Left ventricle myocardium inferior (tissue), 1 donor: ENCODE measurements at regions not wholly inside any gene's neighbourhood (a gene's known extent, or its start where the extent isn't known, plus 50 kb on each side); places are given as distances from the start of the nearest gene placed in this dataset.

ENCODE experiments used
- DNase-seq: peaks from one replicate; pipeline ENCODE4 v3.0.0-alpha.2; 2020
- H3K27ac ChIP-seq: fragments of 200-600 bp; replicated peaks from 2 replicates; pipeline ENCODE4 v1.8.0; 2021
- H3K27me3 ChIP-seq: fragments of 200-600 bp; 2 replicates; pipeline ENCODE4 v1.8.0; 2021; ENCODE audit warnings: low read depth
- H3K36me3 ChIP-seq: fragments of 200-600 bp; 2 replicates; pipeline ENCODE4 v1.8.0; 2021
- H3K4me1 ChIP-seq: fragments of 200-600 bp; 2 replicates; pipeline ENCODE4 v1.8.0; 2021
- H3K4me3 ChIP-seq: fragments of 200-600 bp; 2 replicates; pipeline ENCODE4 v1.8.0; 2021; ENCODE audit warnings: mild to moderate bottlenecking, moderate library complexity
- H3K9me3 ChIP-seq: fragments of 200-600 bp; replicated peaks from 2 replicates; pipeline ENCODE4 v1.8.0; 2021
- intact Hi-C: fragments of 100-400 bp; cut with micrococcal nuclease; formaldehyde crosslinking; loops from one replicate; pipeline ENCODE4 v1.11.0; 2022
- TF ChIP-seq, protein P1 (sequence below): fragments of 200-600 bp; IDR thresholded peaks from 2 replicates; pipeline ENCODE4 v1.8.0; 2021; ENCODE audit warnings: antibody characterized with exemption, mild to moderate bottlenecking, borderline replicate concordance
- donor health status: DM: no; HTN: yes; CAD: no; lungs with severe emphysema.

DNA sequence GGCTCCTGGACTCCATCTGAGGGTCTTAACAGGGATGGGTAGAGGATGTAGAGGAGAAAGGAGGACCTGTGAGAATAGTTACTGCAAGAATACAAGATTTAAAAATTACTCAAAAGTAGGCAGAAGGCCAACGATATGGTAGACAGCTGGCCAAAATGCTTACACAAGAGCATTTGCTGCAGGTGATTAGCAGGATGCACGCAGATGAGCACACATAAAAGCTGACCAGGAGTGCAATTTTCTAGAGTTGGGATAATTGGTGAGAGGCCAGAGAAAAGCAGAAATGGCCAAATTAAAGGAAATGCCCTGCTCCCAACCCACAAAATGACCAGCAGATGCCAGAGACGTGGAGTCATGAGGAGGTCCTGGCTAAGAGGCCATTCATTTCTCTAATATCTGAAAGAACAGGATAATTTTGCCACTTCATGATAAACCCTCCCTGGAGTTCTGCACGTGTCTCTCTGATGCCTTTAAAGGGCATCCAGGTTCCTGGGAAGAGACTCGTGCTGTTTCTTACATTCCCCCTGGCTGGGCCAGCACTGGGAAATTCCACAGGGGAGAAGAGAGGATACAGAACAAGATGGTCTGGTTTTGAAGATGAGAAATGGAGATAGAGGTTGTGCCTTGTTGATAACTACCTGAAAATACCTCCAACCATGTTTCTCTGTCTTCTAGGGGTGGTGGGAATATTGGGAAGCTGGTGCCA, 62.3 kb upstream of the KCNA3 start:
- Histone ChIP-seq H3K27me3 (peaks cover 77% of the 10 kb centered on the region), H3K4me3 (no peak overlapping the region), H3K9me3 (no peaks in the 10 kb centered on the region), H3K4me1 (no peaks in the 10 kb centered on the region), H3K36me3 (no peaks in the 10 kb centered on the region), H3K27ac (no peak overlapping the region)
- intact Hi-C loops = no loop called here
- no peak for DNase-seq
- TF ChIP-seq, protein P1, sequence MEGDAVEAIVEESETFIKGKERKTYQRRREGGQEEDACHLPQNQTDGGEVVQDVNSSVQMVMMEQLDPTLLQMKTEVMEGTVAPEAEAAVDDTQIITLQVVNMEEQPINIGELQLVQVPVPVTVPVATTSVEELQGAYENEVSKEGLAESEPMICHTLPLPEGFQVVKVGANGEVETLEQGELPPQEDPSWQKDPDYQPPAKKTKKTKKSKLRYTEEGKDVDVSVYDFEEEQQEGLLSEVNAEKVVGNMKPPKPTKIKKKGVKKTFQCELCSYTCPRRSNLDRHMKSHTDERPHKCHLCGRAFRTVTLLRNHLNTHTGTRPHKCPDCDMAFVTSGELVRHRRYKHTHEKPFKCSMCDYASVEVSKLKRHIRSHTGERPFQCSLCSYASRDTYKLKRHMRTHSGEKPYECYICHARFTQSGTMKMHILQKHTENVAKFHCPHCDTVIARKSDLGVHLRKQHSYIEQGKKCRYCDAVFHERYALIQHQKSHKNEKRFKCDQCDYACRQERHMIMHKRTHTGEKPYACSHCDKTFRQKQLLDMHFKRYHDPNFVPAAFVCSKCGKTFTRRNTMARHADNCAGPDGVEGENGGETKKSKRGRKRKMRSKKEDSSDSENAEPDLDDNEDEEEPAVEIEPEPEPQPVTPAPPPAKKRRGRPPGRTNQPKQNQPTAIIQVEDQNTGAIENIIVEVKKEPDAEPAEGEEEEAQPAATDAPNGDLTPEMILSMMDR = no peak

DNA sequence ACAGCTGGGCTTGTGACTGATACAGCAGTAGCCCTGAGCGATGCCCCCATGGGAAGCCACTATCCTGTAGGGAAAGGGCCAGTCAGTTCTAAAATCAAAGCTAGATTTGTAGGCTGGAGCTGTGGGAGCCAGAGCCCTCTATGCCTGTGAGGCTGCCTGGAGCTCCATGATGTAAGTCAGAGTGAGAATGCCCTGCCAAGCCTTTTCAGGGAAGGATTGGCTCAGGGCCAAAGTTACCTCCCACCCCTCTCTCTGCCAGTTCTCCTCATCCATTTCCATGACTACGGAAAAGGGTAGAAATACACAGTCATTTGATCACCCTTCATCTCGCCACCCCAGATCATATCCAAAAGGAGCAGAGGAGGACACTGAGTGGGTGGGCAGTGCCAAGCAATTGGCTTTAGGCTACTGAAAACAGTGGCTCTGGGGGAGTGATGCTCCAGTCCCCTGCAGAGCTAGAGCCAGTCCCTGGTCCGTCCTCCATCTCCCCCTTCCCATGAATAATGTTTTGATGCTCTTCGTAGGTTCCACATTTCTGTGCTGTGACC, 59.5 kb upstream of the KCNA3 start:
- no peaks in the 10 kb centered on the region for H3K4me1 ChIP-seq
- TF ChIP-seq, protein P1 = no peak
- no peak overlapping the region for H3K4me3 ChIP-seq
- peaks cover 63% of the 10 kb centered on the region for H3K27me3 ChIP-seq
- no peaks in the 10 kb centered on the region for H3K36me3 ChIP-seq
- DNase-seq = no peak
- H3K9me3 ChIP-seq = no peaks in the 10 kb centered on the region
- no peak overlapping the region for H3K27ac ChIP-seq
- intact Hi-C loops = no loop called here

DNA sequence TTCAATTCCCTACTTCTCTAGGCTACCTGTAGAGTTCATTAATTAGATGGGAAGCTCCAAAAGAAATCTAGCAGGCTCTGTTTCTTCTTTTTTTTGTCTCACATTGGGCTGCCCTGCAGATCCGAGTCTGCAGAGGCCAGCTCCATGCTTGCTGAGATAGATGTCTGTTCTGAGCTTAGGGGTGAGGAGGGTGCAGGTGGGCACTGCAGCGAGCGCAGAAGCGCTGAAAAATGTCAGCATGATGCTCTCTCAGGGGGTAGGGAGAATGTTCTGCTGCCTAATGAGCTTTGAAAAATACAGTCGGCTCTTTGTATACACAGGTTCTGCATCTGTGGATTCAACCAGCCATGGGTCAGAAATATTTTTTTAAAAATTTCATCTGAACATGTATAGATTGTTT, 56.8 kb upstream of the KCNA3 start:
- no peaks in the 10 kb centered on the region for H3K36me3 ChIP-seq
- H3K4me1 ChIP-seq = no peaks in the 10 kb centered on the region
- DNase-seq = no peak
- H3K4me3 ChIP-seq = no peak overlapping the region
- H3K9me3 ChIP-seq = no peaks in the 10 kb centered on the region
- H3K27ac ChIP-seq = no peak overlapping the region
- intact Hi-C loops = no loop called here
- TF ChIP-seq, protein P1 = no peak
- H3K27me3 ChIP-seq = peaks cover 61% of the 10 kb centered on the region

DNA sequence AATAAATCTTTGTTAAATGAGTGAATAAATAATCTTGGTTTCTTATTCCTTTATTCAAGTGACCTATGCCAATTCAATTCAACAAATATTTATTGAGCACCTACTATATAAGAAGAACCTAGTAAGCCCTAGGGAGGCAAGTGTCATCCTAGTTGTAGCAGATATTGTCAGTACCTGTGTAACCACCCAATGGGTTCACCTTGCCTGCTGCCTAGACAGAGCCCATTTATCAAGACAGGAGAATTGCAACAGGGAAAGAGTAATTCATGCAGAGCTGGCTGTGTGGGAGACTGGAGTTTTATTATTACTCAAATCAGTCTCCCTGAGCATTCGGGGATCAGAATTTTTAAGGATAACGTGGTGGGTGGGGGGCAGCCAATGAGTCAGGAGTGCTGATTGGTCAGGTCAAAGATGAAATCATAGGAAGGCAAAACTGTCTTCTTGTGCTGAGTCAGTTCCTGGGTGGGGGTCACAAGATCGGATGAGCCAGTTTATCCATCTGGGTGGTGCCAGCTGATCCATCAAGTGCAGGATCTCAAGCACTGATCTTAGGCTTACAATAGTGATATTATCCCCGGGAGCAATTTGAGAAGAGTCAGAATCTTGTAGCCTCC, 53.8 kb upstream of the KCNA3 start:
- H3K4me1 ChIP-seq = no peaks in the 10 kb centered on the region
- no peaks in the 10 kb centered on the region for H3K9me3 ChIP-seq
- no peak for DNase-seq
- H3K4me3 ChIP-seq = no peak overlapping the region
- TF ChIP-seq, protein P1 = no peak
- H3K27me3 ChIP-seq = peaks cover 58% of the 10 kb centered on the region
- intact Hi-C loops = no loop called here
- no peaks in the 10 kb centered on the region for H3K36me3 ChIP-seq
- no peak overlapping the region for H3K27ac ChIP-seq

DNA sequence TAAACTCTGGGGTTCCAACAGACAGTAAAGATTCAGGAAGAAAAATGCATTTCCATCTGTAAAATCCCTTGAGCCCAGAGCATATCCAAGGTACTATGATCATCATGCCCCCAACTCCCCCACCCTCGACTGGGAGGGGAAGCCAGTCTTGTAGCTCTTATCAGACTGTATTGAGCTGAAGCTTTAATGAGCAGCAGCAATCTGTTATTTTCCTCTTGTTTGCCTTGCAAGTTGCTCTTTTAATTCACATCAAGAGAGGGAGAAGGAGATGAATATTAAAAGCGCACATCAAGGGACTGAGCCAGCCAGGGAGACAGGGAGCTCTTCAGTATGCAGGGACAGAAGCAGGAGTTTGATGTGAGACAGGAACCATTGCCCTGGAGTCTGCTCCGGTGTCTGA, 52.5 kb upstream of the KCNA3 start:
- H3K27ac ChIP-seq = no peak overlapping the region
- intact Hi-C loops = no loop called here
- H3K27me3 ChIP-seq = peaks cover 50% of the 10 kb centered on the region
- H3K4me1 ChIP-seq = no peaks in the 10 kb centered on the region
- no peaks in the 10 kb centered on the region for H3K36me3 ChIP-seq
- TF ChIP-seq, protein P1 = no peak
- H3K9me3 ChIP-seq = no peaks in the 10 kb centered on the region
- no peak for DNase-seq
- H3K4me3 ChIP-seq = no peak overlapping the region
